Retinal pigment epithelial cell (primary cell): ENCODE measurements at regions not wholly inside any gene's neighbourhood (a gene's known extent, or its start where the extent isn't known, plus 50 kb on each side); places are given as distances from the start of the nearest gene placed in this dataset.

ENCODE experiments used
- DNase-seq: peaks from one replicate; pipeline ENCODE4 v3.0.0-alpha.2; 2010; ENCODE audit warnings: low read depth
- H3K4me3 ChIP-seq: 2 replicates; pipeline ENCODE4 v1.5.1; 2011; ENCODE audit warnings: mild to moderate bottlenecking, low read length, control low read depth, moderate library complexity
- CTCF ChIP-seq: conservative IDR thresholded peaks from 2 replicates; pipeline ENCODE4 v1.5.1; 2011; ENCODE audit warnings: low read depth, low read length, control low read depth, inconsistent platforms

GRCh38 chr3:95310560-95310959 is 1247.7 kb downstream of the NSUN3 start:
- no peak for DNase-seq
- TF ChIP-seq CTCF, result no peak
- H3K4me3 ChIP-seq, result no peak overlapping the region

GRCh38 chr3:95311272-95311671 is 1248.4 kb downstream of the NSUN3 start:
- DNase-seq, result no peak
- H3K4me3 ChIP-seq, result no peak overlapping the region
- TF ChIP-seq CTCF, result no peak

- DNase-seq, result no peak
- TF ChIP-seq CTCF, result no peak
These were observed 1249.8 kb downstream of the NSUN3 start for GRCh38 chr3:95312650-95313049.

GRCh38 chr3:95319921-95320494 is 1257.1 kb downstream of the NSUN3 start:
- no peak for DNase-seq
- no peak overlapping the region for H3K4me3 ChIP-seq
- no peak for TF ChIP-seq CTCF

More at GRCh38 chr3:95312650-95313049, 1249.8 kb downstream of the NSUN3 start:
- no peak overlapping the region for H3K4me3 ChIP-seq

GRCh38 chr3:95327478-95327877 is 1264.6 kb downstream of the NSUN3 start:
- no peak for TF ChIP-seq CTCF
- no peak for DNase-seq
- H3K4me3 ChIP-seq, result no peak overlapping the region

- TF ChIP-seq CTCF, result no peak
- H3K4me3 ChIP-seq, result no peak overlapping the region
- no peak for DNase-seq
These were observed 1271.0 kb downstream of the NSUN3 start for GRCh38 chr3:95333826-95334225.

- no peak overlapping the region for H3K4me3 ChIP-seq
- TF ChIP-seq CTCF, result no peak
- no peak for DNase-seq
These were observed 1271.6 kb downstream of the NSUN3 start for GRCh38 chr3:95334461-95334860.
